SK-N-SH (cell line): ENCODE measurements at regions not wholly inside any gene's neighbourhood (a gene's known extent, or its start where the extent isn't known, plus 50 kb on each side); places are given as distances from the start of the nearest gene placed in this dataset.

ENCODE experiments used
- CTCF ChIA-PET: fragments of 300-600, 350-600 bp; formaldehyde crosslinking; extraction: SDS; loops from one replicate; lab custom pipeline; 2021; lab: Yijun Ruan, JAX
- POLR2A ChIA-PET: fragments of 350-600 bp; sonication (Branson Sonifier 250); formaldehyde crosslinking; extraction: SDS; loops from one replicate; lab custom pipeline; 2020; ENCODE audit warnings: antibody characterized with exemption, inconsistent platforms; lab: Yijun Ruan, JAX
- DNase-seq: peaks from one replicate; pipeline ENCODE4 v3.0.0; 2012
- H2AFZ ChIP-seq: fragments of 200-600 bp; sonication (generic); 2 replicates; pipeline ENCODE4 v1.8.1; 2016; ENCODE audit warnings: antibody characterized with exemption, mild to moderate bottlenecking, low read depth
- H3F3A ChIP-seq: fragments of 200-600 bp; sonication (generic); replicated peaks from 2 replicates; pipeline ENCODE3; 2016; ENCODE audit warnings: antibody characterized with exemption, mild to moderate bottlenecking; ENCODE audit not compliant: insufficient read depth
- H3K27ac ChIP-seq, 2 experiments: fragments of 200-500 bp in 1 of 2; fragments of 200-600 bp in 1 of 2; sonication (Bioruptor generic) in 1 of 2; sonication (generic), shearing (Covaris generic) in 1 of 2; 2 replicates each; pipeline versions ENCODE4 v1.5.1 to v1.6.1; 2014 to 2016; ENCODE audit warnings: low read depth in 2 of 2, inconsistent platforms in 1 of 2, low read length in 1 of 2, mild to moderate bottlenecking in 1 of 2, mixed read lengths in 1 of 2
- H3K27me3 ChIP-seq: fragments of 200-600 bp; sonication (generic), shearing (Covaris generic); 2 replicates; pipeline ENCODE4 v1.6.1; 2016; ENCODE audit warnings: mixed run types; ENCODE audit not compliant: insufficient read depth
- H3K36me3 ChIP-seq, 2 experiments: fragments of 200-500 bp in 1 of 2; fragments of 200-600 bp in 1 of 2; sonication (Bioruptor generic) in 1 of 2; sonication (generic) in 1 of 2; replicated peaks in 1 of 2; 2 replicates each; pipeline versions ENCODE3 to v1.5.1; 2014 to 2016; ENCODE audit warnings: low read length in 1 of 2, mild to moderate bottlenecking in 1 of 2; ENCODE audit not compliant: insufficient read depth in 2 of 2, control insufficient read depth in 1 of 2
- H3K4me1 ChIP-seq, 2 experiments: fragments of 200-500 bp in 1 of 2; fragments of 200-600 bp in 1 of 2; sonication (Bioruptor generic) in 1 of 2; sonication (generic), shearing (Covaris generic) in 1 of 2; 2 replicates each; pipeline versions ENCODE4 v1.5.1 to v1.6.1; 2014 to 2016; ENCODE audit warnings: low read depth in 1 of 2, low read length in 1 of 2, mixed run types in 1 of 2; ENCODE audit not compliant: insufficient read depth in 2 of 2, control insufficient read depth in 1 of 2
- H3K4me2 ChIP-seq: fragments of 200-600 bp; sonication (generic), shearing (Covaris generic); 2 replicates; pipeline ENCODE4 v1.6.1; 2017; ENCODE audit warnings: mixed run types
- H3K4me3 ChIP-seq, 2 experiments: fragments of 200-500 bp in 1 of 2; fragments of 200-600 bp in 1 of 2; sonication (Bioruptor generic) in 1 of 2; sonication (generic), shearing (Covaris generic) in 1 of 2; 2 replicates each; pipeline versions ENCODE4 v1.5.1 to v1.8.1; 2014 to 2016; ENCODE audit warnings: low read depth in 2 of 2, inconsistent platforms in 1 of 2, low read length in 1 of 2, mild to moderate bottlenecking in 1 of 2, mixed read lengths in 1 of 2, moderate library complexity in 1 of 2
- H3K79me2 ChIP-seq: fragments of 200-600 bp; sonication (generic); 2 replicates; pipeline ENCODE4 v1.8.1; 2017; ENCODE audit warnings: mild to moderate bottlenecking; ENCODE audit not compliant: insufficient read depth
- H3K9ac ChIP-seq: fragments of 200-600 bp; sonication (generic); 2 replicates; pipeline ENCODE4 v1.6.1; 2017; ENCODE audit warnings: mixed run types
- H3K9me2 ChIP-seq: fragments of 200-600 bp; sonication (generic); 2 replicates; pipeline ENCODE4 v1.6.1; 2017; ENCODE audit warnings: mixed run types
- H3K9me3 ChIP-seq: fragments of 200-600 bp; sonication (generic); 2 replicates; pipeline ENCODE4 v1.6.1; 2017; ENCODE audit warnings: mixed run types, mild to moderate bottlenecking, moderate library complexity
- H4K20me1 ChIP-seq: fragments of 200-600 bp; sonication (generic); 2 replicates; pipeline ENCODE4 v1.6.1; 2017; ENCODE audit warnings: mild to moderate bottlenecking, mixed run types; ENCODE audit not compliant: insufficient read depth
- ELF1 ChIP-seq: IDR thresholded peaks from 2 replicates; pipeline ENCODE4 v1.4.0; 2012
- EP300 ChIP-seq, 2 experiments: IDR thresholded peaks; 2 replicates each; pipeline versions ENCODE4 v1.4.0 to v1.6.1; 2012; ENCODE audit warnings: borderline replicate concordance in 1 of 2, low read depth in 1 of 2, low read length in 1 of 2
- FOSL2 ChIP-seq: IDR thresholded peaks from 2 replicates; pipeline ENCODE4 v1.4.0; 2012; ENCODE audit warnings: low read depth, mild to moderate bottlenecking, moderate library complexity, borderline replicate concordance
- GABPA ChIP-seq: IDR thresholded peaks from 2 replicates; pipeline ENCODE4 v1.4.0; 2012; ENCODE audit warnings: low read depth, mild to moderate bottlenecking
- MEF2A ChIP-seq: IDR thresholded peaks from 2 replicates; pipeline ENCODE4 v1.4.0; 2012; ENCODE audit warnings: low read depth, borderline replicate concordance
- PBX3 ChIP-seq: IDR thresholded peaks from 2 replicates; pipeline ENCODE4; 2012
- RCOR1 ChIP-seq: fragments of 150-350 bp; IDR thresholded peaks from 2 replicates; pipeline ENCODE4 v1.6.1; 2017; ENCODE audit warnings: antibody characterized with exemption, low read length
- SIN3A ChIP-seq: IDR thresholded peaks from 2 replicates; pipeline ENCODE4 v1.6.1; 2012; ENCODE audit warnings: low read depth, mild to moderate bottlenecking, low read length, moderate library complexity, borderline replicate concordance
- USF1 ChIP-seq: IDR thresholded peaks from 2 replicates; pipeline ENCODE4 v1.4.0; 2012; ENCODE audit warnings: low read depth, borderline replicate concordance
- USF2 ChIP-seq: fragments of 150-350 bp; IDR thresholded peaks from 2 replicates; pipeline ENCODE4 v1.6.1; 2017; ENCODE audit warnings: antibody characterized with exemption, low read length, low read depth, borderline replicate concordance
- WGBS: methylation state at CpG from one replicate; pipeline ENCODE4 v1.1.6; 2017; ENCODE audit warnings: low lambda C conversion rate; 5-methylcytosine and 5-hydroxymethylcytosine counted together
- TF ChIP-seq, protein P1 (sequence below): IDR thresholded peaks from 2 replicates; pipeline ENCODE4 v1.4.0; 2012; ENCODE audit warnings: low read depth
- TF ChIP-seq, protein P2 (sequence below): fragments of 150-350 bp; IDR thresholded peaks from 2 replicates; pipeline ENCODE4 v1.6.1; 2016; ENCODE audit warnings: mild to moderate bottlenecking, low read depth, low read length

GRCh38 chr11:19353287-19353850 is 112.6 kb upstream of the E2F8 start:
- Histone ChIP-seq H3K9ac (no peak overlapping the region), H3K9me3 (no peaks in the 10 kb centered on the region), H3K4me2 (no peak overlapping the region), H3F3A (no peaks in the 10 kb centered on the region), H3K36me3 (no peaks in the 10 kb centered on the region), H3K79me2 (no peaks in the 10 kb centered on the region), H3K27me3 (peaks cover 49% of the 10 kb centered on the region), H3K4me3 (no peak overlapping the region), H3K27ac (no peak overlapping the region), H4K20me1 (no peaks in the 10 kb centered on the region), H3K4me1 (no peaks in the 10 kb centered on the region), H3K9me2 (no peaks in the 10 kb centered on the region), H2AFZ (no peak overlapping the region)
- no peak for TF ChIP-seq ELF1
- TF ChIP-seq GABPA = no peak
- no peak for TF ChIP-seq USF2
- no peak for TF ChIP-seq FOSL2
- TF ChIP-seq RCOR1 = no peak
- TF ChIP-seq, protein P1, sequence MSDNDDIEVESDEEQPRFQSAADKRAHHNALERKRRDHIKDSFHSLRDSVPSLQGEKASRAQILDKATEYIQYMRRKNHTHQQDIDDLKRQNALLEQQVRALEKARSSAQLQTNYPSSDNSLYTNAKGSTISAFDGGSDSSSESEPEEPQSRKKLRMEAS = no peak
- no peak for TF ChIP-seq USF1
- no peak for TF ChIP-seq EP300 (IDR thresholded peaks at IDR 0.05; ENCODE audit: borderline replicate concordance in 1 of 2, low read depth in 1 of 2, low read length in 1 of 2)
- TF ChIP-seq, protein P2, sequence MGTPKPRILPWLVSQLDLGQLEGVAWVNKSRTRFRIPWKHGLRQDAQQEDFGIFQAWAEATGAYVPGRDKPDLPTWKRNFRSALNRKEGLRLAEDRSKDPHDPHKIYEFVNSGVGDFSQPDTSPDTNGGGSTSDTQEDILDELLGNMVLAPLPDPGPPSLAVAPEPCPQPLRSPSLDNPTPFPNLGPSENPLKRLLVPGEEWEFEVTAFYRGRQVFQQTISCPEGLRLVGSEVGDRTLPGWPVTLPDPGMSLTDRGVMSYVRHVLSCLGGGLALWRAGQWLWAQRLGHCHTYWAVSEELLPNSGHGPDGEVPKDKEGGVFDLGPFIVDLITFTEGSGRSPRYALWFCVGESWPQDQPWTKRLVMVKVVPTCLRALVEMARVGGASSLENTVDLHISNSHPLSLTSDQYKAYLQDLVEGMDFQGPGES = no peak
- TF ChIP-seq PBX3 = no peak
- no peak for TF ChIP-seq SIN3A
- no peak for DNase-seq
- no CpG with 5 or more reads among the region's 2 CpGs for WGBS
- CTCF ChIA-PET = interaction anchor here (1.8 kb wide), 1 partner anchor 94 kb away, joined by 6 read pairs; no protein-coding TSS in a partner anchor
- POLR2A ChIA-PET = no interaction called here

- Histone ChIP-seq H3K9ac (no peak overlapping the region), H3K9me2 (no peaks in the 10 kb centered on the region), H3F3A (no peaks in the 10 kb centered on the region), H3K27ac (no peak overlapping the region), H3K79me2 (no peaks in the 10 kb centered on the region), H3K9me3 (no peaks in the 10 kb centered on the region), H3K27me3 (peaks cover 55% of the 10 kb centered on the region), H3K36me3 (no peaks in the 10 kb centered on the region), H3K4me3 (no peak overlapping the region), H3K4me1 (no peaks in the 10 kb centered on the region), H2AFZ (no peak overlapping the region), H4K20me1 (no peaks in the 10 kb centered on the region), H3K4me2 (no peak overlapping the region)
- ChIA-PET CTCF (interaction anchor here (1.8 kb wide), 1 partner anchor 93 kb away, joined by 6 read pairs; no protein-coding TSS in a partner anchor), POLR2A (no interaction called here)
- no peak for DNase-seq
- TF ChIP-seq MEF2A = no peak
- WGBS = 63% methylated on average over 9 of the region's 9 CpGs
Observed at GRCh38 chr11:19352771-19353160, 112.0 kb upstream of the E2F8 start.
